PC-9 (cell line): ENCODE measurements at regions not wholly inside any gene's neighbourhood (a gene's known extent, or its start where the extent isn't known, plus 50 kb on each side); places are given as distances from the start of the nearest gene placed in this dataset.
"Not testable (repeated sequence)": the region's sequence is repeated elsewhere in the genome, so short reads cannot be mapped to it uniquely, and the experiment has no call there.

Experiments
- BruUV-seq: library from RNA; stranded (reverse); fragments of 400-500 nt; replicated peaks from 2 replicates; lab custom pipeline; 2021; lab: Mats Ljungman, UMichigan
- CTCF ChIA-PET: fragments of 300-600 bp; sonication (Branson Sonifier 250); formaldehyde crosslinking; loops from one replicate; lab custom pipeline; 2022; ENCODE audit warnings: antibody characterized with exemption; lab: Charles Lee
- POLR2A ChIA-PET: fragments of 300-600 bp; sonication (Branson Sonifier 250); formaldehyde crosslinking; loops from one replicate; lab custom pipeline; 2022; ENCODE audit warnings: antibody characterized with exemption; ENCODE audit not compliant: unreplicated experiment; lab: Charles Lee
- DNase-seq, 2 experiments: peaks; one replicate each; pipeline versions ENCODE4 v3.0.0 to v3.0.0-alpha.2; 2015 to 2022; ENCODE audit warnings: mixed read lengths in 1 of 2
- H2AFZ ChIP-seq: fragments of 200-600 bp; sonication (generic); 2 replicates; pipeline ENCODE4 v1.8.1; 2017; ENCODE audit warnings: antibody characterized with exemption
- H3F3A ChIP-seq: fragments of 200-600 bp; sonication (generic); 2 replicates; pipeline ENCODE4 v1.8.1; 2017; ENCODE audit warnings: antibody characterized with exemption, mild to moderate bottlenecking, low read depth; ENCODE audit not compliant: insufficient read depth
- H3K27ac ChIP-seq: fragments of 200-600 bp; sonication (generic); 2 replicates; pipeline ENCODE4 v1.6.1; 2016; ENCODE audit warnings: mixed run types
- H3K27me3 ChIP-seq: fragments of 200-600 bp; sonication (generic); 2 replicates; pipeline ENCODE4 v1.6.1; 2016; ENCODE audit warnings: low read depth, mixed run types; ENCODE audit not compliant: insufficient read depth
- H3K36me3 ChIP-seq: fragments of 200-600 bp; sonication (generic); 2 replicates; pipeline ENCODE4 v1.6.1; 2016; ENCODE audit warnings: low read depth, mixed run types
- H3K4me1 ChIP-seq: fragments of 200-600 bp; sonication (generic); replicated peaks from 2 replicates; pipeline ENCODE4 v1.6.1; 2016; ENCODE audit warnings: mixed run types; ENCODE audit not compliant: insufficient read depth
- H3K4me2 ChIP-seq: fragments of 200-600 bp; sonication (generic); 2 replicates; pipeline ENCODE4 v1.6.1; 2017; ENCODE audit warnings: mixed run types
- H3K4me3 ChIP-seq: fragments of 200-600 bp; sonication (generic); 2 replicates; pipeline ENCODE4 v1.6.1; 2016; ENCODE audit warnings: mixed run types
- H3K79me2 ChIP-seq: fragments of 200-600 bp; sonication (generic); 2 replicates; pipeline ENCODE4 v1.6.1; 2017; ENCODE audit warnings: low read depth, mixed run types
- H3K9me2 ChIP-seq: fragments of 200-600 bp; sonication (generic); 2 replicates; pipeline ENCODE4 v1.8.1; 2017; ENCODE audit warnings: mild to moderate bottlenecking; ENCODE audit not compliant: insufficient read depth
- H3K9me3 ChIP-seq: fragments of 200-600 bp; sonication (generic); 2 replicates; pipeline ENCODE4 v1.8.1; 2016; ENCODE audit warnings: low read depth; ENCODE audit not compliant: insufficient read depth
- H4K20me1 ChIP-seq: fragments of 200-600 bp; sonication (generic); 2 replicates; pipeline ENCODE4 v1.8.1; 2017; ENCODE audit not compliant: insufficient read depth
- CTCF ChIP-seq: fragments of 200-600 bp; sonication (generic); conservative IDR thresholded peaks from 2 replicates; pipeline ENCODE4 v1.6.1; 2017; ENCODE audit warnings: mixed run types, antibody characterized with exemption, mild to moderate bottlenecking, moderate library complexity
- EZH2 ChIP-seq: fragments of 200-600 bp; sonication (generic); IDR thresholded peaks from 2 replicates; pipeline ENCODE4 v1.8.0; 2017; ENCODE audit warnings: antibody characterized with exemption, low read depth
- intact Hi-C: fragments of 100-400 bp; cut with micrococcal nuclease; formaldehyde crosslinking; loops from one replicate; pipeline ENCODE4 v1.10.0; 2022; ENCODE audit not compliant: unreplicated experiment

- Histone ChIP-seq H3K9me2 (no peaks in the 10 kb centered on the region), H3F3A (no peaks in the 10 kb centered on the region), H3K27me3 (no peaks in the 10 kb centered on the region), H4K20me1 (no peaks in the 10 kb centered on the region), H3K4me3 (no peak overlapping the region), H3K36me3 (no peaks in the 10 kb centered on the region), H3K27ac (no peak overlapping the region), H3K9me3 (no peaks in the 10 kb centered on the region; the same call in 1 of the 2 replicates), H3K79me2 (no peaks in the 10 kb centered on the region), H3K4me1 (no peaks in the 10 kb centered on the region), H2AFZ (no peak overlapping the region), H3K4me2 (no peak overlapping the region)
- BruUV-seq, result no TSS peak
- POLR2A ChIA-PET, result no interaction called here
- TF ChIP-seq CTCF (no peak), EZH2 (no peak)
- no peak for DNase-seq
- intact Hi-C loops, result no loop called here
- CTCF ChIA-PET, result no interaction called here
Observed at GRCh38 chr5:57880216-57880615, 397.6 kb upstream of the ACTBL2 start.

- POLR2A ChIA-PET, result no interaction called here
Observed at GRCh38 chr5:57878301-57878722, 395.7 kb upstream of the ACTBL2 start.

GRCh38 chr5:57871496-57871895 lies 388.9 kb upstream of the ACTBL2 start:
- intact Hi-C loops, result no loop called here
- Histone ChIP-seq H3K27ac (no peak overlapping the region), H4K20me1 (no peaks in the 10 kb centered on the region), H3K27me3 (no peaks in the 10 kb centered on the region), H3K36me3 (no peaks in the 10 kb centered on the region), H3K4me3 (no peak overlapping the region), H3K79me2 (no peaks in the 10 kb centered on the region), H3K4me2 (no peak overlapping the region), H3F3A (no peaks in the 10 kb centered on the region), H2AFZ (no peak overlapping the region), H3K9me3 (no peaks in the 10 kb centered on the region), H3K9me2 (no peaks in the 10 kb centered on the region), H3K4me1 (no peaks in the 10 kb centered on the region)
- no TSS peak for BruUV-seq
- ChIA-PET CTCF (interaction anchor here (0.6 kb wide), 1 partner anchor 1110 kb away, joined by 3 read pairs; no protein-coding TSS in a partner anchor), POLR2A (no interaction called here)
- TF ChIP-seq EZH2 (no peak), CTCF (no peak)
- no peak for DNase-seq

More at GRCh38 chr5:57878301-57878722, 395.7 kb upstream of the ACTBL2 start:
- no peak overlapping the region for H3K4me3 ChIP-seq
- no peaks in the 10 kb centered on the region for H3K9me2 ChIP-seq
- H4K20me1 ChIP-seq, result no peaks in the 10 kb centered on the region
- no peak for DNase-seq
- no peak overlapping the region for H3K4me2 ChIP-seq
- no peak for TF ChIP-seq CTCF
- TF ChIP-seq EZH2, result no peak
- intact Hi-C loops, result no loop called here
- CTCF ChIA-PET, result interaction anchor here (0.6 to 0.7 kb wide), 2 partner anchors 68 to 506 kb away, joined by 3 to 6 read pairs; no protein-coding TSS in a partner anchor
- H3K27me3 ChIP-seq, result no peaks in the 10 kb centered on the region
- H3K79me2 ChIP-seq, result no peaks in the 10 kb centered on the region
- no peaks in the 10 kb centered on the region for H3F3A ChIP-seq
- H3K4me1 ChIP-seq, result no peaks in the 10 kb centered on the region
- H3K36me3 ChIP-seq, result no peaks in the 10 kb centered on the region
- H3K9me3 ChIP-seq, result no peaks in the 10 kb centered on the region; the same call in 1 of the 2 replicates
- BruUV-seq, result no TSS peak
- no peak overlapping the region for H3K27ac ChIP-seq
- H2AFZ ChIP-seq, result 0 out of 2 replicates have a peak overlapping the region, but pooled peaks have one; percentile 43

GRCh38 chr5:57870267-57870666 lies 387.7 kb upstream of the ACTBL2 start:
- H3K4me3 ChIP-seq, H3K36me3 ChIP-seq, H3K79me2 ChIP-seq, CTCF ChIA-PET, H3K9me3 ChIP-seq, POLR2A ChIA-PET, BruUV-seq, H3K27ac ChIP-seq, H2AFZ ChIP-seq, intact Hi-C loops, DNase-seq, H3F3A ChIP-seq, H3K4me2 ChIP-seq, H3K4me1 ChIP-seq, H4K20me1 ChIP-seq, H3K27me3 ChIP-seq, H3K9me2 ChIP-seq: not testable (repeated sequence)
